Fibroblast of the aortic adventitia (primary cell): ENCODE measurements at regions not wholly inside any gene's neighbourhood (a gene's known extent, or its start where the extent isn't known, plus 50 kb on each side); places are given as distances from the start of the nearest gene placed in this dataset.

Experiments used
- DNase-seq: peaks from one replicate; pipeline ENCODE4 v3.0.0-alpha.2; 2010; ENCODE audit warnings: low read depth
- H3K4me3 ChIP-seq: 2 replicates; pipeline ENCODE4 v1.5.1; 2011; ENCODE audit warnings: low read depth, mild to moderate bottlenecking, control low read depth, low read length, moderate library complexity
- TF ChIP-seq, protein P1 (sequence below): IDR thresholded peaks from 2 replicates; pipeline ENCODE4 v1.5.1; 2011; ENCODE audit warnings: mild to moderate bottlenecking, low read length, control low read depth, inconsistent platforms; ENCODE audit not compliant: insufficient read depth

DNA sequence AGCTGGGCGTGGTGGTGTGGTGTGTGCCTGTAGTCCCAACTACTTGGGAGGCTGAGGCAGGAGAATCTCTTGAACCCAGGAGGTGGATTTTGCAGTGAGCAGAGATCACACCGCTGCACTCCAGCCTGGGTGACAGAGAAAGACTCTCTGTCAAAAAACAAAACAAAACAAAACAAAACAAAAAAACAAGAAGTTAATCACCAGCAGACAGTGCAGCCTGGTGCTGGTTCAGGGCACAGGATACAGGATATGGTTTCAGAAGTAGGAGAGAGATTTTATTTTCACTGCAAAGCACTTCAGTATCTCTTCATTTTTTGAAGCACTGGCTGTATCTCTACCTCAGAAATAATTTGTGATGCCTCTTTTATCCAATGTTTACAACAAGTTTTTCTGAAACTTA is 1222.9 kb upstream of the PRKX start:
- TF ChIP-seq, protein P1, sequence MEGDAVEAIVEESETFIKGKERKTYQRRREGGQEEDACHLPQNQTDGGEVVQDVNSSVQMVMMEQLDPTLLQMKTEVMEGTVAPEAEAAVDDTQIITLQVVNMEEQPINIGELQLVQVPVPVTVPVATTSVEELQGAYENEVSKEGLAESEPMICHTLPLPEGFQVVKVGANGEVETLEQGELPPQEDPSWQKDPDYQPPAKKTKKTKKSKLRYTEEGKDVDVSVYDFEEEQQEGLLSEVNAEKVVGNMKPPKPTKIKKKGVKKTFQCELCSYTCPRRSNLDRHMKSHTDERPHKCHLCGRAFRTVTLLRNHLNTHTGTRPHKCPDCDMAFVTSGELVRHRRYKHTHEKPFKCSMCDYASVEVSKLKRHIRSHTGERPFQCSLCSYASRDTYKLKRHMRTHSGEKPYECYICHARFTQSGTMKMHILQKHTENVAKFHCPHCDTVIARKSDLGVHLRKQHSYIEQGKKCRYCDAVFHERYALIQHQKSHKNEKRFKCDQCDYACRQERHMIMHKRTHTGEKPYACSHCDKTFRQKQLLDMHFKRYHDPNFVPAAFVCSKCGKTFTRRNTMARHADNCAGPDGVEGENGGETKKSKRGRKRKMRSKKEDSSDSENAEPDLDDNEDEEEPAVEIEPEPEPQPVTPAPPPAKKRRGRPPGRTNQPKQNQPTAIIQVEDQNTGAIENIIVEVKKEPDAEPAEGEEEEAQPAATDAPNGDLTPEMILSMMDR, result no peak
- no peak overlapping the region for H3K4me3 ChIP-seq
- no peak for DNase-seq

DNA sequence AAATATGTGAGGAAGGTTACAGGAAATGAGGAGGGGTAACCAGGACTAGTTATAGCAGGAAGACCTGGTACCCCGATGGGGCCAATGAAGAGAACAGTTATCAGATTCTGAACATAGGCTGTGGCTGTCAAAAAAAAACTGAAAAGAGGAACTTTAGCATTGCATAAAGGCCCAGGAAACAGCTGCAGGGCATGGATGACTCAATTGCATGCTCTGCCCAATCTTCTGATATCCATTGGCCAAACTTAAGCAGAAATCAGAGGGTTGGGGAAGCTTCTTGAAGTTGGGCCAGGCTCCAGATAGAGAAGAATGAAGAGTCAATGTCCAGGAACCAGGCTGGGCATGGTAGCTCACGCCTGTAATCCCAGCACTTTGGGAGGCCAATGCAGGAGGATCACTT is 1222.4 kb upstream of the PRKX start:
- TF ChIP-seq, protein P1, result no peak
- H3K4me3 ChIP-seq, result no peak overlapping the region

GRCh38 chrX:4935401-4935800 is 1222.0 kb upstream of the PRKX start:
- DNase-seq, result no peak
- TF ChIP-seq, protein P1, result no peak
- H3K4me3 ChIP-seq, result no peak overlapping the region

More for the DNA sequence above, 1222.4 kb upstream of the PRKX start:
- DNase-seq, result no peak

DNA sequence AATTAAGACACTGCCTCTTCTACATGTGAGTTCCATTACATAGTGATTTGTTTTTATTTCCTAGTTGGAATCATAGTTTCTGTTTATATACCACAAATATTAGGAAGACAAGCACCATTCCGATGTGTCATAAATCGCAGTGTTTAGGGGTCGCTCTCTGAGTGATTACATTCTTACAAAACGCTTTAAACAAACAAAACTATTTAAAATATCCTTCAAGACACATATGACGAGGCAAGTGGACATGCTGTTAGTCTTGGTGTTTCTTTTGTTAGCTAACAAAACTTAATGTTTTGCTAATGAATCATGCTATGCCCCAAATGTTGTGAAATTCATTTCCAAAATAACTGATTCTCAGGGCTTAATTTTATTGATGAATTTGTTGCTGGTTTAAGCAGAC is 1219.3 kb upstream of the PRKX start:
- TF ChIP-seq, protein P1, result no peak
- no peak for DNase-seq
- H3K4me3 ChIP-seq, result no peak overlapping the region

DNA sequence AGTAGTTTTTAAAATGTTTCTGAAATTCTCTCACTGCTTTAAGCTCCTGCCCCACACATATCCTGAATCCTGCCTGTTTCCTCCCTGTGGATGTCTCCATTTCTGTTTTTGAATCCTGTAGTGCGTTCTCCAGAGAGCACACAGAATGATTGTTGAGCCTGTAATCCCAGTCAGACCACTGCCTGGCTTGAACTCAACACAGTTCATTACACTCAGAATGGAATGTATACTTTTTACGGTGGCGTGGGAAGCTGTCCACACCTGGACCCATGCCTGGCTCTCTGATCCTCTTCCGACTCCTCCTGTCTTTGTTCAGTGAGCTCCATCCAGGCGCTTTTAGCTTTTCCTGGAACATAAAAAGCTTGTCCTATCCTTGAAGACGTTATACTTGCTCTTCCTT is 1217.0 kb upstream of the PRKX start:
- TF ChIP-seq, protein P1, result no peak
- no peak overlapping the region for H3K4me3 ChIP-seq
- no peak for DNase-seq

DNA sequence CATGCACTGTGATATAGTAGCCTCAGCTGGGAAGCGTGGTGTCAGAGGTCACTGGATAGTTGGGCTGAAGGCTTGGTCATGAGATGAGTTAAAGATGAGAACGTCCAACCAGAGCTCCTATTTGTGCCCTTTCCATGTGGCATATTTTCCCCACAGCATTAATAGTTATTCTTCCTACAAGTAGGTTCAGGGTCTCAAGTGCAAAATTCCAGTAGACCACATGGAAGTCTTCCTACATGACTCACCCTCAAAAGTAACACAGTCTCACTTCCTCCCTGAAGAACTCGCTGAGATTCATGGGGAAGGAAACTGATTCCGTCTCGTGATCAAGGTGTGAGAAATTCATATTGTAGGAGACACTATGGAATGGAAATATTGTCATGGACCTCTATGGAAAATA is 1212.5 kb upstream of the PRKX start:
- TF ChIP-seq, protein P1, result no peak
- no peak overlapping the region for H3K4me3 ChIP-seq
- no peak for DNase-seq

DNA sequence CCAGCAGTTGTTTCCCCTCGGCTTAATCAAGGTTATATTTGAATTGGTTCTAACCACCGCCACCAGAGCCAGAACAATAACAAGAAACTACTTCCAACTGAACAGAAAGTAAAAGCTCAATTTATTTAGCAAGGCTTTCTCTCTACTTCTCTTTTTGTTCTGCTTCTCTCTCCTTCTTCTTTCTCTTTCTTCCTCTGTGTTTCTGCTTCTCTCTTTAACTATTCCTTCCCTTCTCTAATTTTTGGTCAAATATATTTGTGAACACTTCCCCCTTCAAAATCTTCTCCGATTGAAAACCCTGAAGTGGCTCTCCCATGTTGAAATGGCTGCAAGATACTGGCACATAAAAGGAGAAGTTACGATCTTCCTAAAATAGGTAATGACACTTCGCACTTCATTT is 1195.9 kb upstream of the PRKX start:
- DNase-seq, result no peak
- no peak overlapping the region for H3K4me3 ChIP-seq
- TF ChIP-seq, protein P1, result no peak
